Subcutaneous abdominal adipose tissue (tissue), 5 donors: ENCODE measurements at regions not wholly inside any gene's neighbourhood (a gene's known extent, or its start where the extent isn't known, plus 50 kb on each side); places are given as distances from the start of the nearest gene placed in this dataset.

Experiments used
- H3K27ac ChIP-seq: one replicate; pipeline ENCODE4 v1.7.0; 2013; ENCODE audit warnings: low read depth, mild to moderate bottlenecking, inconsistent platforms, low read length, moderate library complexity
- H3K27me3 ChIP-seq, 5 donors: one replicate each; pipeline ENCODE4 v1.7.0; 2013; ENCODE audit warnings: low read length in 5 of 5, inconsistent platforms in 1 of 5; ENCODE audit not compliant: control insufficient read depth in 5 of 5, insufficient read depth in 4 of 5
- H3K36me3 ChIP-seq, 5 donors: one replicate each; pipeline ENCODE4 v1.7.0; 2013; ENCODE audit warnings: low read length in 5 of 5; ENCODE audit not compliant: control insufficient read depth in 5 of 5, insufficient read depth in 5 of 5
- H3K4me1 ChIP-seq, 5 donors: one replicate each; pipeline ENCODE4 v1.7.0; 2013; ENCODE audit warnings: low read length in 5 of 5, mild to moderate bottlenecking in 3 of 5, moderate library complexity in 1 of 5; ENCODE audit not compliant: control insufficient read depth in 5 of 5, insufficient read depth in 5 of 5
- H3K4me3 ChIP-seq, 5 donors: one replicate each; pipeline ENCODE4 v1.7.0; 2013; ENCODE audit warnings: low read length in 5 of 5, low read depth in 1 of 5
- H3K9ac ChIP-seq, 5 donors: one replicate each; pipeline ENCODE4 v1.7.0; 2013; ENCODE audit warnings: low read length in 5 of 5, mild to moderate bottlenecking in 4 of 5, moderate library complexity in 3 of 5
- H3K9me3 ChIP-seq, 5 donors: one replicate each; pipeline ENCODE4 v1.7.0; 2013; ENCODE audit warnings: low read length in 5 of 5; ENCODE audit not compliant: control insufficient read depth in 5 of 5
- donor health status: healthy.
- donor health status: healthy.
- donor health status: healthy.
- donor health status: healthy.
- donor health status: healthy.

- H3K36me3 ChIP-seq, result no peaks in the 10 kb centered on the region
- no peak overlapping the region for H3K27ac ChIP-seq
- H3K4me1 ChIP-seq, result no peaks in the 10 kb centered on the region
- no peak overlapping the region for H3K4me3 ChIP-seq
- H3K9me3 ChIP-seq, result no peaks in the 10 kb centered on the region
- H3K27me3 ChIP-seq, result no peaks in the 10 kb centered on the region
- H3K9ac ChIP-seq, result no peak overlapping the region
Observed at GRCh38 chr5:91638010-91638409, 254.9 kb upstream of the ARRDC3 start.

DNA sequence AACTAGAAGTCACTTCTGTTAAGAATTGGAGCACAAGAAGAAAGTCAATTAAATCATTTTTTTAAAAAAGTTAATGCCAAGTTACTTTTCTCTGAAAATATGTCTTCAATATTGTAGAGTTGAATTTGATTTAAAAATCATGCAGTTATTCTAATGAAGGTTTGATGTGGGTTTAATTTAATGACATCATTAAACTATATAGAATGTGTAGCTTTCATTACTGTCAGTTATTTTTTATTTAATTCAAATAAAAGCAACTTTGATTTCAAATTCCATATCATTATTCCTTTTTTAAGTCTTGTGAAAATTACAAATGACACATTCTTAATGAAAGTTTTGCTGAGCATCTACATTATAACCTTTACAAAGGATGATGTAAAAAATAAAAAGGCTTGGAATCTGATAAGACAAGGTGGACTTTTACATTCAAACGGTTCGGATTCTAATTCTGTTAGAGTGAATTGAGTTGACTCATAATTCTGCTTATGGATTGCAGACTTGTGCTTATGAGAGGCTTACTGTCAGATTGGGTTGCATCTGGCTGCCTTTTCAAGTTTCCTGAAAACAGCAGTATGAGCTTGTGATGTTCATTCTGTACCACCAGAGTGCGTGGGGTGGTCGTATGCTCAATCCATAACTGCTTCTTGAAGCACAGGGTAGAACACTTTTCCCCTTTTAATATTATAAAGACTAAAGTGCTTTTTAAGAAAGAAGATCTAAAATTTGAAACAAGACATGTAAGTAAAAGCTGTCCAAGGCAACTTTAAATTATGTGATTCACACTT, 253.0 kb upstream of the ARRDC3 start:
- no peak overlapping the region for H3K27ac ChIP-seq
- H3K27me3 ChIP-seq, result no peaks in the 10 kb centered on the region
- H3K9me3 ChIP-seq, result no peaks in the 10 kb centered on the region
- no peak overlapping the region for H3K9ac ChIP-seq
- no peaks in the 10 kb centered on the region for H3K4me1 ChIP-seq
- no peak overlapping the region for H3K4me3 ChIP-seq
- no peaks in the 10 kb centered on the region for H3K36me3 ChIP-seq

GRCh38 chr5:91632871-91633270, 249.8 kb upstream of the ARRDC3 start:
- H3K9ac ChIP-seq, result no peak overlapping the region
- no peak overlapping the region for H3K27ac ChIP-seq
- no peaks in the 10 kb centered on the region for H3K36me3 ChIP-seq
- H3K9me3 ChIP-seq, result no peaks in the 10 kb centered on the region
- no peak overlapping the region for H3K4me3 ChIP-seq
- H3K4me1 ChIP-seq, result no peaks in the 10 kb centered on the region
- H3K27me3 ChIP-seq, result no peaks in the 10 kb centered on the region

GRCh38 chr5:91611746-91612145, 228.6 kb upstream of the ARRDC3 start:
- no peak overlapping the region for H3K4me3 ChIP-seq
- no peak overlapping the region for H3K27ac ChIP-seq
- H3K36me3 ChIP-seq, result no peaks in the 10 kb centered on the region
- no peaks in the 10 kb centered on the region for H3K4me1 ChIP-seq
- no peak overlapping the region for H3K9ac ChIP-seq
- H3K27me3 ChIP-seq, result no peaks in the 10 kb centered on the region
- H3K9me3 ChIP-seq, result no peaks in the 10 kb centered on the region

GRCh38 chr5:91607675-91608074, 224.6 kb upstream of the ARRDC3 start:
- Histone ChIP-seq H3K36me3 (no peaks in the 10 kb centered on the region), H3K9ac (no peak overlapping the region), H3K4me3 (no peak overlapping the region), H3K9me3 (no peaks in the 10 kb centered on the region), H3K27ac (no peak overlapping the region), H3K27me3 (no peaks in the 10 kb centered on the region), H3K4me1 (no peaks in the 10 kb centered on the region)

- Histone ChIP-seq H3K27ac (no peak overlapping the region), H3K9ac (no peak overlapping the region), H3K4me3 (no peak overlapping the region), H3K36me3 (no peaks in the 10 kb centered on the region), H3K27me3 (no peaks in the 10 kb centered on the region), H3K4me1 (no peaks in the 10 kb centered on the region), H3K9me3 (peaks cover 0 to 5% (median 0%) of the 10 kb centered on the region in 5 donors)
Observed at GRCh38 chr5:91599863-91600262, 216.7 kb upstream of the ARRDC3 start.

DNA sequence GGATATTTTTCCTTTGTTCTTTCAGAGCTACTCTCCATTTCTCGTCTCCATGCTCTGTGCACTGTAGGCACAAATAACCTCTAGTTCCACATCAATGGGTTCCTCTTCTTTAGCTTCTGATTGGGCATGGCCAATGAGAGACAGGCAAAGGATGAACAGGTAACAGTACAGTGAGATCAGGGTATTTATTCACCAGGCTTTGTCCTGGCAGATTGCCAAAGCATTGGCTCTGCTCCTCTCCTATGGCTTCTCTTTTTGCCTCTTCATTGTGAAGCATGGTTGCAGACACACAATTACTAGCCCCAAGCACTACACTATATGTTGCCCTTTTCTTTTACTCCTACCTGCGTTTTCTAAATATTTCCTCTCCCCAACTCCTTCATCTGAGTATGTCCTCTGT, 215.1 kb upstream of the ARRDC3 start:
- no peaks in the 10 kb centered on the region for H3K27me3 ChIP-seq
- no peaks in the 10 kb centered on the region for H3K4me1 ChIP-seq
- no peak overlapping the region for H3K27ac ChIP-seq
- no peaks in the 10 kb centered on the region for H3K36me3 ChIP-seq
- no peak overlapping the region for H3K4me3 ChIP-seq
- peaks cover 0 to 10% (median 5%) of the 10 kb centered on the region in 5 donors for H3K9me3 ChIP-seq
- no peak overlapping the region for H3K9ac ChIP-seq

DNA sequence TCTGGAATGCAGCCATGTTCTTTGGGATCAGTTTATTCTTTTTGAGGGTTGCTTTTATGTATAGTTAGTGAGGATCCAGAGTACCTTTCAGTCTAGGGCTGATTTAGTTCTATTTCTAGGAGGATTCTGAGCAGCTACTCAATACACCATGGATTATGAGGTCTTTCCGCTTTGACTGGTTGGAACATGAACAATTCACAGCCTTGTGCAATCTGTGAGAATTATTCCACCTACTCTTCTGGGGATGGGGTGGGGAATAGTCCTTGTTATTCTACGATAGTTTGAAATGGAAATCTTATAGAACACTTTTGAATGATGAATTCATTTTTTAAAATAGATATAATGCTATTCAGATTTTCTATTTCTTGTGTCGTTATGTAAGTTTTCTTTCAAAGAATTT, 212.3 kb upstream of the ARRDC3 start:
- Histone ChIP-seq H3K9me3 (peaks cover 5 to 14% (median 10%) of the 10 kb centered on the region in 5 donors), H3K27me3 (no peaks in the 10 kb centered on the region), H3K36me3 (no peaks in the 10 kb centered on the region), H3K27ac (no peak overlapping the region), H3K4me3 (no peak overlapping the region), H3K4me1 (no peaks in the 10 kb centered on the region), H3K9ac (no peak overlapping the region)

DNA sequence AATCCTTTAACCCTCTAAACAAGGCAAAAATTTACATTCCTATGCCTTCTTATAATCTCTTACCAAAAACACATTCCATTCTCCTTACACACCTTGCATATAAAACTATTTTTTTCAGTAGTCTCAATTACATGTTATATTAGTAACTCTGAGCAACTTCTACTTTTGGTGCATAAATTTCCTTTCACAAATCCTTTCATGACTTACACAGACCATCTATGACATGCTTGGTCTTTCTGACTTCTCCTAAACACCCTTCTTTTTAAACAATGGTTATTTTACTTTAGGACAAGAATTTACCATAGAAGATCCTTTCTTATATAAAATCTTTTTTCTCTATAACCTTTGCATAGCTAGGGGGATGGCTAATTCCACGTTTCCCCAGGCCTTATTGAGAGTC, 208.0 kb upstream of the ARRDC3 start:
- H3K4me3 ChIP-seq, result no peak overlapping the region
- peaks cover 5 to 14% (median 10%) of the 10 kb centered on the region in 5 donors for H3K9me3 ChIP-seq
- no peaks in the 10 kb centered on the region for H3K27me3 ChIP-seq
- no peak overlapping the region for H3K9ac ChIP-seq
- H3K27ac ChIP-seq, result no peak overlapping the region
- no peaks in the 10 kb centered on the region for H3K36me3 ChIP-seq
- H3K4me1 ChIP-seq, result no peaks in the 10 kb centered on the region

GRCh38 chr5:91586232-91586631, 203.1 kb upstream of the ARRDC3 start:
- H3K27ac ChIP-seq, result no peak overlapping the region
- H3K9ac ChIP-seq, result no peak overlapping the region
- no peaks in the 10 kb centered on the region for H3K4me1 ChIP-seq
- H3K27me3 ChIP-seq, result no peaks in the 10 kb centered on the region
- H3K4me3 ChIP-seq, result no peak overlapping the region
- peaks cover 0 to 5% (median 4%) of the 10 kb centered on the region in 5 donors for H3K9me3 ChIP-seq
- no peaks in the 10 kb centered on the region for H3K36me3 ChIP-seq
